GM12872 (cell line): ENCODE measurements at regions not wholly inside any gene's neighbourhood (a gene's known extent, or its start where the extent isn't known, plus 50 kb on each side); places are given as distances from the start of the nearest gene placed in this dataset.

Experiments
- TF ChIP-seq, protein P1 (sequence below): IDR thresholded peaks from 3 replicates; pipeline ENCODE4 v1.5.1; 2011; ENCODE audit warnings: low read depth, mild to moderate bottlenecking, low read length, moderate library complexity; ENCODE audit not compliant: insufficient read depth

DNA sequence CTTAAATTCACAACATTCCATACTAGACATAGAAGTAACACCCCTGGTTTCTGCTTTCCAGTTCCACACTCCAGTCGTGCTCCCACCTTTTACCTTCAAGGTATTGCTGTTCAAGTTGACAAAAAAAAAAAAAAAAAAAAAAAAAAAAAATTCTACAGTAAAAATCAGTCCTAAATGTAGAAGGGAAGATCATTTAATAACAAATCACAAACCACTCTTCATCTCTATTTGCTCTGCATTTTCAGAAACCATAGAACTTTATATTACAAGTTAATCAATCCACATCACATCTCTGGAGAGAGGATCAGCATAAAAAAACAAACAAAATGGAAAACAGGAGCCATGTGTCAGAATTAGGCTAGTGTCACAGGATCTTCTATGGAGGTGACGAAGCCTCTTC lies 206.3 kb upstream of the KLF14 start:
- TF ChIP-seq, protein P1, sequence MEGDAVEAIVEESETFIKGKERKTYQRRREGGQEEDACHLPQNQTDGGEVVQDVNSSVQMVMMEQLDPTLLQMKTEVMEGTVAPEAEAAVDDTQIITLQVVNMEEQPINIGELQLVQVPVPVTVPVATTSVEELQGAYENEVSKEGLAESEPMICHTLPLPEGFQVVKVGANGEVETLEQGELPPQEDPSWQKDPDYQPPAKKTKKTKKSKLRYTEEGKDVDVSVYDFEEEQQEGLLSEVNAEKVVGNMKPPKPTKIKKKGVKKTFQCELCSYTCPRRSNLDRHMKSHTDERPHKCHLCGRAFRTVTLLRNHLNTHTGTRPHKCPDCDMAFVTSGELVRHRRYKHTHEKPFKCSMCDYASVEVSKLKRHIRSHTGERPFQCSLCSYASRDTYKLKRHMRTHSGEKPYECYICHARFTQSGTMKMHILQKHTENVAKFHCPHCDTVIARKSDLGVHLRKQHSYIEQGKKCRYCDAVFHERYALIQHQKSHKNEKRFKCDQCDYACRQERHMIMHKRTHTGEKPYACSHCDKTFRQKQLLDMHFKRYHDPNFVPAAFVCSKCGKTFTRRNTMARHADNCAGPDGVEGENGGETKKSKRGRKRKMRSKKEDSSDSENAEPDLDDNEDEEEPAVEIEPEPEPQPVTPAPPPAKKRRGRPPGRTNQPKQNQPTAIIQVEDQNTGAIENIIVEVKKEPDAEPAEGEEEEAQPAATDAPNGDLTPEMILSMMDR, result no peak

DNA sequence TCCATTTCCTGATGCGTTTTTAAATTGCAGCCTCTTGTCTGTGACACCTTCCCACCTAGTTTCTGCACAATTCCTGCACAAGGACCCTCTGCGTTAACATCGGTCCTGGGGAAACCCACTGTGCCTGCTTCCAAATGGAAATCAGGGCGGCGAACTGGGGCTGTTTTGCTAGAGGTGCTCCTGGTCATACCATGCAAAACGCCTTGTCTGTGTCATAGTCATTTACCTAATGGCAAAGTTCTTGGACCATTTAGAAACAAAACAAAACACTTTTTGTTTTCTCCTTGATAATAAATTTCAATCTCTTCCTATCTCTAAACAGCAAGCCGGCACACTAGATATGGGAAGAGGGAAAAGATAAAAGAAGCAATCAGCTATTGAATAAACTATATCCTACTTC lies 206.9 kb upstream of the KLF14 start:
- TF ChIP-seq, protein P1, result no peak

DNA sequence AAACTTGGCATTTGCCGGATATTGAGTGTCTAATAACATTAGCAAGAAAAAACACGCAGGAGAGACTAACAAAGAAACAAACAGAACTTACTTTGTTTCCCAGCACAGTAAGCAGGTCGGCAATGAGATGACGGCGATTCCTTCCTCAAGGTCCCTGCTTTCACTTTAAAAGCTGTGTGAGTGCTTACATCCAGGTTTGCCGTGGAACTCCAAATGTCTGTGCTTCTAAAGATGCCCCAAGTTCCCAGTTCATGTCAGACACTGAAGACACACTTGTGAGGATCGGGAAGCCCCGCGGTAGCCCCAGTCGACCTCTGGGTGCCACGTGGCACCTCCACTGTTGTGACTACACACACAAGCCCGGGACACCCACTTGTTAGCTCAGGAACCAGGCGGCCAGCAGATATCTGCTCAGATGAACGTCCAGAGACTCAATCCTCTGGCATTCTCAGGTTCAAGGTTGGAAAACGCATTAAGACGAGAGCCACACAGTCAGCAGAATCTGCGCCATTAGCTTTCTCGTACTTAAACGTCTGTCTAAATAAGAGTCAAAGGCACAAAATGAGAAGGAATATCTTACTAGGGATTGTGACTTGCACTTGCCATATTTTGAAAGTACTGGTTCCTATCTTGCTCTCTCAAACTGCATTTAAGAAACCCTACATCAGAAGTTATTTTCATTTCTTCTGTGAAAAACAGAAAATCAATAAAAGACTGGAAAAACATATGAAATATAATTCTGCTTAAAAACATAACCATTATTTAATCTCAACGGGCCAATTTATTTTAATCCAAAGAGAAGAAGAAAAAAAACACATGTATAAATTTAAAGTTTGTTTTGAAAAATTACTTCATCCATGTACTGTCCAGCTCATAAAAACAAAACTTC lies 207.6 kb upstream of the KLF14 start:
- TF ChIP-seq, protein P1, result no peak

DNA sequence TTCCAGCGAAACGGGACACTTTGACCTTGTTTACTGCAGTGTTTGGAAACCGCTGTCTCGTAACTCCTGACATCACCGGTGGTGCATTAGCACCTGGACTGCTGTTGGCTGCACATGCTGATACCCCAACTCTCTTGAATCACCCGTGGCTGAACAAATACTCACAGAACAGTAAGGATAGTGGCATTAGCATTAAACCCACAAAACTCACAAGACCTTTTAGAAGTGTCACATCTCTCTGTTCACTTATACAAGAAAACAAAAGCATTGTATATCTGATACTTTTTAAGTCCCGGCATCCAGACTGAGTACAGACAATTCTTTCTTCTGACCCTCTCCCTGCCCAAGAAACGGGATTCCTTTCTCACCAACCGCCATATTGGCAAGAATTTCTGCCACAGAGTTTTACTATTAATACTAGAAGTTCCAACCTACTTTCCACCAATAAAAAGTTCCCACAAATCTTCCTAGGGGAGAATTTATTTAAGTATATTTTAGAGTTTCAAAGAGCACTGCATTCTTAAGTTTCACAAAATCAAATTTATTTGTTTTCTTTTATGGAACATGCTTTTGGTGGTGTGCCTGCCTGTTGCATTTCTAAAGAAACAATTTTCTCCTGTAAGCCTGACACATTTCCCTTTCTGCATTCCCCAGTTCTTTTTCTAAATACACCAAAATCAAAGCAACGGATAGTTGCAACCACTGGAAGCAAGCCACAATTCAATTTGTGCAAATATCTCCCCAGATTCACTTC lies 208.4 kb upstream of the KLF14 start:
- TF ChIP-seq, protein P1, result no peak

DNA sequence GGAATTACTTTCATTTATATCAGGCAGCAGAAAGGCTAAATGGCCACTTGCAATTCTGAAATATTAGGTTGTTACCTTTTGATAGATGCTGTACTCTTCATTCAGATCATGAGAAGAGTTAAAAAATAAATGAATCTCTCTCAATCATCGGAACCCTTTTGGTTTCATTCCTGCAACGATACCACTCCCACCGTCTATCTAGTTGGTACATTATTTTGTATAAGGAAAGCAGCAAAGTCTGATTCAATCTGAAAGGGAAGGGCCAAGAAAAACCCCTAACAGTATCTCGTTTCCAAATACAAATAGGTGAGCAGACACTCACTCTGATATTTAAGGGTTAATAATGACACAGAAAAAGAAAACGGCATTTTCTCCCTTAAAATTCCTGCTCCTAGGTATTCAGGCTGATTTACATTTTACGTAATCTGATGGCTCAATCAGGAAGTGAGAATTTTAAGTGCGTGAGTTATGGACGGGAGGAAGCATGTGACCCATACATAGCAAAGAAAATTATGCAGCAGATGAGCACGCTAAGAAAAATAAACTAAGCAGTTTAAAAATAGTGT lies 209.4 kb upstream of the KLF14 start:
- TF ChIP-seq, protein P1, result no peak

DNA sequence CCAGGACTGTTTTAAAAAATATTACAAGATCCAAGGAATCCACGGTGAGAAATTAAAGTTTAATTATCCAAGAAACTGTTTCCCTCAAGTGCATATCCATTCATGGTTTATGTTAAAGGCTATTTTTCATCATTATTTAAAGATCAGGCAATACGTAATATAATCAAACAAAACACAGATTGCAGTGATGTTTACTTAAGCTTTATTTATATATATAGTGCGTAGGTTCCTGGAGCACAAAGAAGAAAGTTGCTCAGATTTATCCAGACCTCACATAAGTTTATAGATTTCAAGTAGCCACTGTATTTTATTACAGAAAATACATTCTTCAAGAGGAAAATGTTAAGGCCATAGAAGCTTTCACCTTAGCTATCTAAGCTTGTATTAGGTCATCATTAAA lies 210.0 kb upstream of the KLF14 start:
- TF ChIP-seq, protein P1, result no peak

DNA sequence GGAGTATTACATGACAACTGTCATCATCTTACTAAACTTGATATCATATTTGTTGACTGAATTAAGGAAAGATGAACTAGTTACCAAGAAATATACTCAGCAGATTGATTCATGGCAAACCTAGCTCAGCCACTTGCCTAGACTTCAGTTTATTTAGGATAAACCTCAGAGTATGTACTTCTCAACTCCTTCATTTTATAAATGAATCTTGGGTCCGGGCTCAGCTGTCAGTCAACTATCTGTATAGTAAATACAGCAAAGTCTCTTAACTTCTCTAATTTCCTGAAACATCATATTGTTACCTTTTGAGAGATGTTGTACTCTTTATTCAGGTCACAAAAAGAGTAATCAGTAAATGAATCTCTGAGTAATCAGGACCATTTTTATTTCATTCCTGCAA lies 211.0 kb upstream of the KLF14 start:
- TF ChIP-seq, protein P1, result no peak
